Right lobe of liver (tissue), 6 donors: ENCODE measurements at regions not wholly inside any gene's neighbourhood (a gene's known extent, or its start where the extent isn't known, plus 50 kb on each side); places are given as distances from the start of the nearest gene placed in this dataset.
"Not testable (repeated sequence)": the region's sequence is repeated elsewhere in the genome, so short reads cannot be mapped to it uniquely, and the experiment has no call there.

ENCODE experiments used
- ATAC-seq, 4 donors: fragments of 200-7000 bp; cut with Tn5 transposase; one replicate each; pipeline ENCODE4 v1.9.1; 2020; ENCODE audit warnings: mild to moderate bottlenecking in 4 of 4, moderate library complexity in 4 of 4
- DNase-seq, 3 donors: peaks; one replicate each; pipeline ENCODE4 v3.0.0-alpha.2; 2020
- H3K27ac ChIP-seq, 3 donors: fragments of 200-600 bp; one replicate each; pipeline ENCODE4 v1.8.0; 2022
- H3K27me3 ChIP-seq, 2 donors: fragments of 200-600 bp; one replicate each; pipeline ENCODE4 v1.8.0; 2022
- H3K36me3 ChIP-seq, 4 donors: fragments of 200-600 bp; sonication (generic) in 1 of 4; one replicate each; pipeline versions ENCODE4 v1.5.1 to v1.8.0; 2017 to 2022; ENCODE audit warnings: control low read depth in 1 of 4
- H3K4me1 ChIP-seq, 4 donors: fragments of 200-600 bp; sonication (generic) in 1 of 4; one replicate each; pipeline versions ENCODE4 v1.5.1 to v1.8.0; 2017 to 2022; ENCODE audit warnings: control low read depth in 1 of 4
- H3K4me3 ChIP-seq, 3 donors: fragments of 200-600 bp; one replicate each; pipeline ENCODE4 v1.8.0; 2022
- H3K9me3 ChIP-seq, 4 donors: fragments of 200-600 bp; sonication (generic) in 1 of 4; one replicate each; pipeline versions ENCODE4 v1.5.1 to v1.8.0; 2017 to 2022; ENCODE audit warnings: control low read depth in 1 of 4
- POLR2A ChIP-seq: fragments of 450-650 bp; IDR thresholded peaks from one replicate; pipeline ENCODE4 v1.6.1; 2017; ENCODE audit warnings: antibody characterized with exemption, mild to moderate bottlenecking
- WGBS: methylation state at CpG from one replicate; pipeline ENCODE4 v1.1.6; 2018; ENCODE audit warnings: low coverage, low lambda C conversion rate; ENCODE audit not compliant: insufficient coverage; ENCODE audit errors: missing lambda C conversion rate; 5-methylcytosine and 5-hydroxymethylcytosine counted together
- intact Hi-C, 2 donors: fragments of 100-400 bp; cut with DNase I; formaldehyde crosslinking; loops; one replicate each; pipeline versions ENCODE4 v1.11.2 to v1.14.1; 2022
- TF ChIP-seq, protein P1 (sequence below), 4 donors: fragments of 200-600 bp in 3 of 4; fragments of 450-650 bp in 1 of 4; IDR thresholded peaks; one replicate each; pipeline versions ENCODE4 v1.5.1 to v1.8.0; 2016 to 2022; ENCODE audit warnings: antibody characterized with exemption in 4 of 4, mild to moderate bottlenecking in 2 of 4
- donor health status: DM: no; HTN: yes; CAD: no.
- donor health status: DM: no; HTN: no; CAD: no.
- donor health status: DM: no; HTN: no; CAD: no.
- donor health status: DM: no; HTN: yes; CAD: no.
- donor health status: DM: no; HTN: yes; CAD: no.

- no peaks in the 10 kb centered on the region for H3K36me3 ChIP-seq
- no peak overlapping the region for H3K27ac ChIP-seq
- TF ChIP-seq, protein P1, sequence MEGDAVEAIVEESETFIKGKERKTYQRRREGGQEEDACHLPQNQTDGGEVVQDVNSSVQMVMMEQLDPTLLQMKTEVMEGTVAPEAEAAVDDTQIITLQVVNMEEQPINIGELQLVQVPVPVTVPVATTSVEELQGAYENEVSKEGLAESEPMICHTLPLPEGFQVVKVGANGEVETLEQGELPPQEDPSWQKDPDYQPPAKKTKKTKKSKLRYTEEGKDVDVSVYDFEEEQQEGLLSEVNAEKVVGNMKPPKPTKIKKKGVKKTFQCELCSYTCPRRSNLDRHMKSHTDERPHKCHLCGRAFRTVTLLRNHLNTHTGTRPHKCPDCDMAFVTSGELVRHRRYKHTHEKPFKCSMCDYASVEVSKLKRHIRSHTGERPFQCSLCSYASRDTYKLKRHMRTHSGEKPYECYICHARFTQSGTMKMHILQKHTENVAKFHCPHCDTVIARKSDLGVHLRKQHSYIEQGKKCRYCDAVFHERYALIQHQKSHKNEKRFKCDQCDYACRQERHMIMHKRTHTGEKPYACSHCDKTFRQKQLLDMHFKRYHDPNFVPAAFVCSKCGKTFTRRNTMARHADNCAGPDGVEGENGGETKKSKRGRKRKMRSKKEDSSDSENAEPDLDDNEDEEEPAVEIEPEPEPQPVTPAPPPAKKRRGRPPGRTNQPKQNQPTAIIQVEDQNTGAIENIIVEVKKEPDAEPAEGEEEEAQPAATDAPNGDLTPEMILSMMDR (IDR thresholded peaks at IDR 0.05) = peak; percentile 73 to 91 (median 80)
- no peak for TF ChIP-seq POLR2A
- intact Hi-C loops = no loop called here
- H3K4me3 ChIP-seq = no peak overlapping the region
- H3K27me3 ChIP-seq = no peaks in the 10 kb centered on the region
- ATAC-seq = peak; percentile 85 to 96 (median 91)
- H3K4me1 ChIP-seq = no peaks in the 10 kb centered on the region
- H3K9me3 ChIP-seq = no peaks in the 10 kb centered on the region
- WGBS = 42% methylated on average over 12 of the region's 12 CpGs
- peak; percentile 65 to 71 (median 69) for DNase-seq
Observed at GRCh38 chr11:33987975-33988580, 63.5 kb upstream of the CAPRIN1 start.

GRCh38 chr11:33987545-33987944 lies 64.0 kb upstream of the CAPRIN1 start:
- Histone ChIP-seq H3K4me3 (no peak overlapping the region), H3K27me3 (no peaks in the 10 kb centered on the region), H3K4me1 (no peaks in the 10 kb centered on the region), H3K36me3 (no peaks in the 10 kb centered on the region), H3K27ac (no peak overlapping the region), H3K9me3 (no peaks in the 10 kb centered on the region)
- intact Hi-C loops = no loop called here
- WGBS = 72% methylated on average over 3 of the region's 3 CpGs
- no peak for TF ChIP-seq POLR2A
- TF ChIP-seq, protein P1 (IDR thresholded peaks at IDR 0.05) = no peak
- no peak for ATAC-seq
- DNase-seq = no peak

- WGBS = 68% methylated on average over 9 of the region's 12 CpGs
Observed at GRCh38 chr11:33986597-33987501, 64.7 kb upstream of the CAPRIN1 start.

GRCh38 chr11:33984682-33985389 lies 66.7 kb upstream of the CAPRIN1 start:
- Histone ChIP-seq H3K9me3 (no peaks in the 10 kb centered on the region), H3K4me1 (no peaks in the 10 kb centered on the region), H3K4me3 (no peak overlapping the region), H3K36me3 (no peaks in the 10 kb centered on the region), H3K27ac (no peak overlapping the region), H3K27me3 (no peaks in the 10 kb centered on the region)
- ATAC-seq = no peak
- 64% methylated on average over 5 of the region's 5 CpGs for WGBS
- TF ChIP-seq, protein P1 (IDR thresholded peaks at IDR 0.05) = peak in 2 of 4 donors; percentile 7 to 14
- TF ChIP-seq POLR2A = no peak
- intact Hi-C loops = no loop called here
- DNase-seq = no peak

More at GRCh38 chr11:33986597-33987501, 64.7 kb upstream of the CAPRIN1 start:
- intact Hi-C loops, H3K36me3 ChIP-seq, DNase-seq, H3K4me3 ChIP-seq, H3K27me3 ChIP-seq, H3K4me1 ChIP-seq, H3K27ac ChIP-seq, H3K9me3 ChIP-seq: not testable (repeated sequence)
- ATAC-seq = peak; percentile 21 to 61 (median 34)

DNA sequence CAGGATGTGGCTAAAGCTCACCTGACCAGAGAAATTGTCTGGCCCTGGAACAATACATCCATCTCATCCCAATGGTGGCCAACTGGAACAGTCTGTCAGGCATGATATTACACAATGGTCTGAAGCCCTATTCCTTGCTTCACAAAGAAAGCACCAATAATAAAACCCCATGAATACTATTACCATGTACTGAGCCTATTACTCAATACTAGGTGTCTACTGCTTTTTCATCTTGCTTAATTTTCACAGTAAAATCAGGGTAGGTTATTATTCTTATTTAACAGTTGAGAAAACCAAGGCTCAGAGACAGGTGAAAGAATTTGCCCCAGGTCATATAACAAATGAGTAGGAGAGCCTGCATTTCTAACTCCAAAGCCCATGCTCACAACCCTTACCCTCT lies 68.9 kb upstream of the CAPRIN1 start:
- Histone ChIP-seq H3K9me3 (no peaks in the 10 kb centered on the region), H3K27me3 (no peaks in the 10 kb centered on the region), H3K4me3 (no peak overlapping the region), H3K36me3 (no peaks in the 10 kb centered on the region), H3K27ac (no peak overlapping the region), H3K4me1 (no peaks in the 10 kb centered on the region)
- ATAC-seq (no peak), DNase-seq (no peak)
- intact Hi-C loops = no loop called here
- TF ChIP-seq POLR2A = no peak
- TF ChIP-seq, protein P1 (IDR thresholded peaks at IDR 0.05) = no peak
